Suprapubic skin (tissue), 4 donors: ENCODE measurements at regions not wholly inside any gene's neighbourhood (a gene's known extent, or its start where the extent isn't known, plus 50 kb on each side); places are given as distances from the start of the nearest gene placed in this dataset.

Source experiments
- EP300 ChIP-seq: sonication (generic); formaldehyde crosslinking; IDR thresholded peaks from one replicate; pipeline ENCODE4 v1.6.1; 2017; ENCODE audit warnings: antibody characterized with exemption
- POLR2A ChIP-seq, 2 donors: fragments of 450-650 bp; IDR thresholded peaks; one replicate each; pipeline ENCODE4 v1.6.1; 2017; ENCODE audit warnings: antibody characterized with exemption in 2 of 2, mild to moderate bottlenecking in 2 of 2, moderate library complexity in 2 of 2
- POLR2AphosphoS5 ChIP-seq, 3 donors: sonication (generic); formaldehyde crosslinking; IDR thresholded peaks; one replicate each; pipeline ENCODE4 v1.6.1; 2017; ENCODE audit warnings: antibody characterized with exemption in 3 of 3
- TF ChIP-seq, protein P1 (sequence below), 2 donors: fragments of 200-600 bp in 1 of 2; fragments of 450-650 bp in 1 of 2; sonication (generic) in 1 of 2; IDR thresholded peaks; one replicate each; pipeline ENCODE4 v1.5.1; 2016 to 2019; ENCODE audit warnings: antibody characterized with exemption in 2 of 2, mild to moderate bottlenecking in 1 of 2, moderate library complexity in 1 of 2

DNA sequence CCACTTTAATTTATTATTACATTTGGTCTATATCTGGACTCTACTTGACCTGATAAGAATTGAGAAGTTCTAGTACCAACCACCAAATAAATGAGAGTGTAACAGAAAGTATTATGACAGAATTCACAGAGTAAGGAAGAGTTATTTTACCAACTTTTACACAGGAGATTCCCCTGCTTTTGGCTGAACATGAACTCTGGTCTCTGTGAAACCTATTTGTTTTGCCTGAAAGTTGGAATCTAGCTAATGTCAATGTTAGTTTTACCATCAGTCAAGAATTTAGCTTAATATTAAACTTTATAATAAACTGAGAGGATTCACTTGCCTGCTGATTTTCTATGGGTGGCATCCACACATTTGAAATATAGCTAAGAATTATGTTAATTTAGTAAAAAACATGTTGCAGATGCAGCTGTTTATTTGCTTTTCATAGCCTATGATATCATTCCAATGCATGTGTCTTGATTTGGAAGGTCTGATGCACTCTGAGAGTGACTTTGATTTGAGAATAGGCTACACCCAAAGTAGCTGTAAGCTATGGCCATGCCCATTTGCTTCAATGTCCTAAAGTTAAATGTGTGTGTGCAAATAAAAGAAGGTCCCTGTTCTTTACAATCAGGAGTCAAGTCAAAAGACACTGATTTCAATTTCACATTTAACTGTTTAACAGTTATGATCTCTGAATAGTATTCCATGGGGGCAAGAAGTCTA lies 150.9 kb upstream of the RASGEF1B start:
- TF ChIP-seq EP300: no peak
- TF ChIP-seq, protein P1, sequence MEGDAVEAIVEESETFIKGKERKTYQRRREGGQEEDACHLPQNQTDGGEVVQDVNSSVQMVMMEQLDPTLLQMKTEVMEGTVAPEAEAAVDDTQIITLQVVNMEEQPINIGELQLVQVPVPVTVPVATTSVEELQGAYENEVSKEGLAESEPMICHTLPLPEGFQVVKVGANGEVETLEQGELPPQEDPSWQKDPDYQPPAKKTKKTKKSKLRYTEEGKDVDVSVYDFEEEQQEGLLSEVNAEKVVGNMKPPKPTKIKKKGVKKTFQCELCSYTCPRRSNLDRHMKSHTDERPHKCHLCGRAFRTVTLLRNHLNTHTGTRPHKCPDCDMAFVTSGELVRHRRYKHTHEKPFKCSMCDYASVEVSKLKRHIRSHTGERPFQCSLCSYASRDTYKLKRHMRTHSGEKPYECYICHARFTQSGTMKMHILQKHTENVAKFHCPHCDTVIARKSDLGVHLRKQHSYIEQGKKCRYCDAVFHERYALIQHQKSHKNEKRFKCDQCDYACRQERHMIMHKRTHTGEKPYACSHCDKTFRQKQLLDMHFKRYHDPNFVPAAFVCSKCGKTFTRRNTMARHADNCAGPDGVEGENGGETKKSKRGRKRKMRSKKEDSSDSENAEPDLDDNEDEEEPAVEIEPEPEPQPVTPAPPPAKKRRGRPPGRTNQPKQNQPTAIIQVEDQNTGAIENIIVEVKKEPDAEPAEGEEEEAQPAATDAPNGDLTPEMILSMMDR (IDR thresholded peaks at IDR 0.05): no peak
- TF ChIP-seq POLR2A (IDR thresholded peaks at IDR 0.05): no peak
- TF ChIP-seq POLR2AphosphoS5 (IDR thresholded peaks at IDR 0.05): no peak
